Hepatocyte (in vitro differentiated cells): ENCODE measurements at regions not wholly inside any gene's neighbourhood (a gene's known extent, or its start where the extent isn't known, plus 50 kb on each side); places are given as distances from the start of the nearest gene placed in this dataset.
A peak's percentile ranks its signal among the peaks of the same experiment; 100 is the strongest.

Experiments
- DNase-seq: peaks from one replicate; pipeline ENCODE4 v3.0.0-alpha.2; 2016; ENCODE audit warnings: low spot score
- H2AFZ ChIP-seq: fragments of 200-600 bp; sonication (generic); 2 replicates; pipeline ENCODE4 v1.6.0; 2016; ENCODE audit warnings: antibody characterized with exemption, mild to moderate bottlenecking
- H3K27ac ChIP-seq: fragments of 200-600 bp; sonication (generic); 2 replicates; pipeline ENCODE4 v1.5.1; 2016; ENCODE audit warnings: mild to moderate bottlenecking
- H3K27me3 ChIP-seq: fragments of 200-600 bp; sonication (generic); 2 replicates; pipeline ENCODE4 v1.6.1; 2016
- H3K36me3 ChIP-seq: fragments of 200-600 bp; sonication (generic); replicated peaks from 2 replicates; pipeline ENCODE4 v1.5.1; 2016; ENCODE audit warnings: low read depth; ENCODE audit not compliant: insufficient read depth
- H3K4me1 ChIP-seq: fragments of 200-600 bp; sonication (generic); 2 replicates; pipeline ENCODE4 v1.5.1; 2016; ENCODE audit warnings: mild to moderate bottlenecking, moderate library complexity; ENCODE audit not compliant: insufficient read depth
- H3K4me2 ChIP-seq: fragments of 200-600 bp; sonication (generic); 2 replicates; pipeline ENCODE4 v1.6.0; 2016
- H3K4me3 ChIP-seq: fragments of 200-600 bp; sonication (generic); 2 replicates; pipeline ENCODE4 v1.5.1; 2016; ENCODE audit warnings: mild to moderate bottlenecking
- H3K79me2 ChIP-seq: fragments of 200-600 bp; sonication (generic); 2 replicates; pipeline ENCODE4 v1.6.0; 2017; ENCODE audit warnings: mild to moderate bottlenecking
- H3K9me2 ChIP-seq: fragments of 200-600 bp; sonication (generic); replicated peaks from 2 replicates; pipeline ENCODE4 v1.6.0; 2017; ENCODE audit warnings: mild to moderate bottlenecking; ENCODE audit not compliant: insufficient read depth
- H3K9me3 ChIP-seq: fragments of 200-600 bp; sonication (generic); 2 replicates; pipeline ENCODE4 v1.5.1; 2016; ENCODE audit warnings: low read depth, mild to moderate bottlenecking
- H4K20me1 ChIP-seq: fragments of 200-600 bp; sonication (generic); 2 replicates; pipeline ENCODE4 v1.6.0; 2016; ENCODE audit warnings: mild to moderate bottlenecking; ENCODE audit not compliant: insufficient read depth, poor library complexity, severe bottlenecking
- CTCF ChIP-seq: fragments of 200-600 bp; sonication (generic); IDR thresholded peaks from 2 replicates; pipeline ENCODE4 v1.5.1; 2016; ENCODE audit warnings: antibody characterized with exemption, mild to moderate bottlenecking; ENCODE audit not compliant: poor library complexity
- EZH2 ChIP-seq: fragments of 200-600 bp; sonication (generic); IDR thresholded peaks from 2 replicates; pipeline ENCODE4 v1.6.1; 2016; ENCODE audit warnings: antibody characterized with exemption, mild to moderate bottlenecking, borderline replicate concordance
- EZH2phosphoT487 ChIP-seq: fragments of 200-600 bp; sonication (generic); IDR thresholded peaks from one replicate; pipeline ENCODE4 v1.6.1; 2018; ENCODE audit warnings: antibody characterized with exemption, mild to moderate bottlenecking, low read depth, moderate library complexity; ENCODE audit not compliant: unreplicated experiment, severe bottlenecking
- WGBS: methylation state at CpG from one replicate; pipeline ENCODE4 v1.1.6; 2016; ENCODE audit warnings: low lambda C conversion rate; ENCODE audit errors: missing lambda C conversion rate; 5-methylcytosine and 5-hydroxymethylcytosine counted together

DNA sequence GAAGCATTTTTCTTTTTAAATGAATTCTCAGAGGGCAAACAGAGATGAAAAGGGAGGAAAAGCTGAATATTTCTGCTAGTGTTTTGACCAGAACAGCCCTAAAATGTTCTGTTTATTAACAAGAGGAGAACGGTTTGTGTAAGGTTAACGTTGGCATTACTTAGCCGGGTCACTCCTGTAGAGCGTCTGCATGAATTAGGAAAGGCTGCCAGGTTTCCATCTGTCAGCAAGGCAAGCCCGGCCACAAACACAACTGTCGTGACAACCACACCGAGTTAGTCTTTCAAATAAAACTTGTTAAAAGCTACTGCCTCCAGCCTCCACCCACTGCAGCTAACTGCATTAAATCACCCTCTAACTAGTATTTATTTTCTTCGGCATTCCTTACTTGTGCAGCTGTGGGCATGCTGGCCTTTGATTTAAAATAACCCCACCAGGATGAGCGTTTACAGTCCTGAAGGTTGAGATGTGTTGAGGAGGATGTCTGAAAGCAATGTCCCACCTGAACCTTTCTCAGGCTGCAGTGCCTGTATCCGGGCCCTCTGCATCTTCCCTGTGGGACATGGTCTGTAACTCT lies 527.9 kb downstream of the FGF9 start:
- Histone ChIP-seq H3K27me3 (no peaks in the 10 kb centered on the region), H3K4me1 (peaks cover 16% of the 10 kb centered on the region), H3K4me3 (no peak overlapping the region), H3K36me3 (no peaks in the 10 kb centered on the region), H3K27ac (peak overlapping the region; percentile 55), H3K79me2 (no peaks in the 10 kb centered on the region), H3K9me2 (no peaks in the 10 kb centered on the region), H4K20me1 (no peaks in the 10 kb centered on the region), H3K4me2 (peak overlapping the region; percentile 62), H3K9me3 (no peaks in the 10 kb centered on the region), H2AFZ (peak overlapping the region; percentile 15)
- no peak for TF ChIP-seq EZH2phosphoT487
- no peak for TF ChIP-seq CTCF
- TF ChIP-seq EZH2 = no peak
- peak; percentile 25 for DNase-seq
- 40% methylated on average over 10 of the region's 10 CpGs for WGBS

DNA sequence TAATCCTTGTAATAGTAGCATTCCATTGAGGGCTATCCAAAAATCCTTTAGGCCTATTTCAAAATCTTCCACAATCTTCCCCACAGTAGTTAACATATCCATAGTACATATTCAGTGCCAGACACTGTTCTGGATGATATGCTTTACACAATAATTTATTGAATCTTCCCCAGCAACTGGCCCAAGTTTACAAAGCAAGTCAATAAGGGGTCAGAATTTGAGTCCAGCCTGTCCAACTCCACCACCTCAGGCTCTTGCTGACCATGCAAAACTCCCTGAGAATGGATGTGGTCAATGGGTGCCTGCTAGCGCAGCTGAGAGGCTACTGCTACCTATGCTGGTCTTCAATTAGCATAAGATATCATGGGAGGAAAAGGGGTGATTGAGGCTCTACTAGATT lies 529.6 kb downstream of the FGF9 start:
- Histone ChIP-seq H2AFZ (no peak overlapping the region), H3K27me3 (no peaks in the 10 kb centered on the region), H4K20me1 (no peaks in the 10 kb centered on the region), H3K9me3 (no peaks in the 10 kb centered on the region), H3K79me2 (no peaks in the 10 kb centered on the region), H3K9me2 (no peaks in the 10 kb centered on the region), H3K4me3 (no peak overlapping the region), H3K36me3 (no peaks in the 10 kb centered on the region), H3K27ac (no peak overlapping the region), H3K4me1 (peaks cover 16% of the 10 kb centered on the region), H3K4me2 (no peak overlapping the region)
- TF ChIP-seq EZH2 (no peak), EZH2phosphoT487 (no peak), CTCF (no peak)
- WGBS = 95% methylated on average over 1 of the region's 1 CpG
- no peak for DNase-seq

DNA sequence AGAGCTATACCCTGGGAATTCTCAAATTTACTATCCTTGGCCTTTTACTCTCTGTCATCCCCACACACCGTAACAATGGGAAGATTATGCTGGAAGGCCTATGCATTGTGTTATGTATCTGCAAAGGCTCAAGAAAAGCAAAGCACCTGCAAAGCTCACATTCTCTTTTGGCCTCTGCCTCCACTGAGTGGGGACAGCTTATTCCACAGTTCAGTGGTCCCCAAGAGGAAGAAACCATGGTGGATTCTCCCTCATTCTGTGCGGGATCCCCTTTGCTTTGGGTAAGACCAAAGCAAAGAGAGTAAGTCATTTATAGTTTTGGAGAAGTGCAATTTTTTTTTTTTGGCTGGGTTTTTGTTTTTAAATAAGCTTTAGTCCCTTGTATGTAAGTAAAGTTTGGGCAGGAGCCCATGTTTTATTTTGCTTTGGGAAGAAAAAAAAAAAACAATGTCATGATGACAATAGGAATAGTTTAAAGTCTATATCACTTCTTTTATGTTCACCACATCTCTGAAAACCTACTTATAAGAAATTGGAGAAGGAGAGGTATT lies 530.6 kb downstream of the FGF9 start:
- Histone ChIP-seq H3K27ac (no peak overlapping the region), H2AFZ (no peak overlapping the region), H3K4me3 (no peak overlapping the region), H3K79me2 (no peaks in the 10 kb centered on the region), H3K9me2 (no peaks in the 10 kb centered on the region), H4K20me1 (no peaks in the 10 kb centered on the region), H3K4me2 (no peak overlapping the region), H3K36me3 (no peaks in the 10 kb centered on the region), H3K9me3 (no peaks in the 10 kb centered on the region), H3K4me1 (peaks cover 16% of the 10 kb centered on the region), H3K27me3 (no peaks in the 10 kb centered on the region)
- WGBS = 91% methylated on average over 2 of the region's 2 CpGs
- no peak for DNase-seq
- TF ChIP-seq EZH2phosphoT487 (no peak), CTCF (no peak), EZH2 (no peak)
